Fibroblast of pulmonary artery (primary cell): ENCODE measurements at regions not wholly inside any gene's neighbourhood (a gene's known extent, or its start where the extent isn't known, plus 50 kb on each side); places are given as distances from the start of the nearest gene placed in this dataset.

Experiments
- DNase-seq: peaks from one replicate; pipeline ENCODE4 v3.0.0-alpha.2; 2010; ENCODE audit warnings: low read depth
- H3K4me3 ChIP-seq: replicated peaks from 2 replicates; pipeline ENCODE4 v1.5.1; 2011; ENCODE audit warnings: low read depth, mild to moderate bottlenecking, control low read depth, low read length, moderate library complexity
- CTCF ChIP-seq: IDR thresholded peaks from 2 replicates; pipeline ENCODE4 v1.5.1; 2011; ENCODE audit warnings: mild to moderate bottlenecking, control low read depth, low read length, inconsistent platforms; ENCODE audit errors: missing control alignments

- no peak for TF ChIP-seq CTCF
- DNase-seq = no peak
- no peak overlapping the region for H3K4me3 ChIP-seq
Observed at GRCh38 chr12:76240281-76240680, 107.9 kb downstream of the BBS10 start.

- no peak for DNase-seq
Observed at GRCh38 chr12:76238688-76239087, 109.5 kb downstream of the BBS10 start.

GRCh38 chr12:76237086-76237701 is 111.0 kb downstream of the BBS10 start:
- no peak overlapping the region for H3K4me3 ChIP-seq
- no peak for DNase-seq
- no peak for TF ChIP-seq CTCF

More at GRCh38 chr12:76238688-76239087, 109.5 kb downstream of the BBS10 start:
- no peak overlapping the region for H3K4me3 ChIP-seq
- no peak for TF ChIP-seq CTCF

- DNase-seq = peak; percentile 42
- TF ChIP-seq CTCF = no peak
- H3K4me3 ChIP-seq = no peak overlapping the region
Observed at GRCh38 chr12:76236640-76237039, 111.6 kb downstream of the BBS10 start.

GRCh38 chr12:76234741-76235140 is 113.5 kb downstream of the BBS10 start:
- H3K4me3 ChIP-seq = no peak overlapping the region
- no peak for DNase-seq
- no peak for TF ChIP-seq CTCF

- no peak overlapping the region for H3K4me3 ChIP-seq
- DNase-seq = no peak
- no peak for TF ChIP-seq CTCF
Observed at GRCh38 chr12:76232013-76232412, 116.2 kb downstream of the BBS10 start.

GRCh38 chr12:76226956-76227355 is 121.3 kb downstream of the BBS10 start:
- no peak overlapping the region for H3K4me3 ChIP-seq
- no peak for DNase-seq
- TF ChIP-seq CTCF = no peak
